Body of pancreas (tissue), 4 donors: ENCODE measurements at regions not wholly inside any gene's neighbourhood (a gene's known extent, or its start where the extent isn't known, plus 50 kb on each side); places are given as distances from the start of the nearest gene placed in this dataset.

ENCODE experiments used
- ATAC-seq: fragments of 150-250 bp; one replicate; pipeline ENCODE4 v1.9.1; 2016
- DNase-seq, 4 donors: peaks; one replicate each; pipeline ENCODE4 v3.0.0-alpha.2; 2019
- H3K27ac ChIP-seq, 4 donors: fragments of 200-600 bp; sonication (generic); 1 replicate in 3 of 4; 2 replicates in 1 of 4; pipeline versions ENCODE4 v1.5.1 to v1.6.1; 2016 to 2019; ENCODE audit warnings: mild to moderate bottlenecking in 1 of 4, mixed read lengths in 1 of 4, moderate library complexity in 1 of 4
- H3K27me3 ChIP-seq, 2 donors: fragments of 200-600 bp; sonication (generic); one replicate each; pipeline ENCODE4 v1.6.0; 2016; ENCODE audit warnings: mild to moderate bottlenecking in 1 of 2
- H3K36me3 ChIP-seq, 2 donors: fragments of 200-600 bp; sonication (generic); replicated peaks in 1 of 2; 2 replicates each; pipeline ENCODE4 v1.5.1; 2016; ENCODE audit warnings: low read depth in 2 of 2; ENCODE audit not compliant: insufficient read depth in 1 of 2
- H3K4me1 ChIP-seq: fragments of 200-600 bp; sonication (generic); one replicate; pipeline ENCODE4 v1.6.0; 2016
- H3K4me3 ChIP-seq, 2 donors: fragments of 200-600 bp; sonication (generic); 1 replicate in 1 of 2; 2 replicates in 1 of 2; pipeline ENCODE4 v1.5.1; 2016 to 2019
- H3K9me3 ChIP-seq, 3 donors: fragments of 200-600 bp; sonication (generic); 1 replicate in 2 of 3; 2 replicates in 1 of 3; pipeline ENCODE4 v1.5.1; 2016
- POLR2A ChIP-seq, 3 donors: fragments of 450-650 bp; IDR thresholded peaks; one replicate each; pipeline ENCODE4 v1.6.1; 2016; ENCODE audit warnings: antibody characterized with exemption in 3 of 3, mild to moderate bottlenecking in 2 of 3
- WGBS, 2 donors: methylation state at CpG; one replicate each; pipeline ENCODE4 v1.1.5; 2017; 5-methylcytosine and 5-hydroxymethylcytosine counted together
- intact Hi-C: fragments of 100-400 bp; cut with DNase I; formaldehyde crosslinking; loops from one replicate; pipeline ENCODE4 v1.15.1; 2023
- TF ChIP-seq, protein P1 (sequence below), 7 experiments: fragments of 450-650 bp in 4 of 7; fragments of 200-600 bp in 3 of 7; sonication (generic) in 3 of 7; IDR thresholded peaks; one replicate each; pipeline ENCODE4 v1.5.1; 2016 to 2019; ENCODE audit warnings: antibody characterized with exemption in 7 of 7

DNA sequence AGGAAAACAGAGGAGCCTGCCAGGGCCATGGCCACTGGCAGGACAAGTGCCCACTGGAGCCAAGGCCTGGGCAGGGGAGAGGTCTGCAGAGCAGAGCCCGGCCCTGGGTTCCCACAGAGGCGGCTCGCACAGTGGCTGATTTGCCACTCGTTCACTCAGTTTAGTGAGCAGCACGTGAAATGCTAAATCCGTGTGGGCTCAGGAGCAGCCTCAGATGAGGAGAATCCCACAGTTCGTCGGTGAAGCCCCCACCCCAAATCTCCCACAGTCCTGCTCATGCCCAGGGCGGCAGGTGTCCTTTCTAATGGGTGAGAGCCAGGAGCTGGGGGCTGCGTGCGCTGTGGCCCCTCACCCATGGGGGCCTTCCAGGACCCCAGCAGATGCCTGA, 107.7 kb upstream of the FAM20C start:
- Histone ChIP-seq H3K27ac (no peak overlapping the region), H3K36me3 (no peaks in the 10 kb centered on the region), H3K27me3 (no peaks in the 10 kb centered on the region), H3K4me1 (peaks cover 17% of the 10 kb centered on the region), H3K9me3 (no peaks in the 10 kb centered on the region), H3K4me3 (no peak overlapping the region)
- 94 to 96% methylated on average over 4 to 11 of the region's 11 CpGs for WGBS, 2 donors
- ATAC-seq (no peak), DNase-seq (peak in 2 of 4 donors; percentile 4 to 6)
- TF ChIP-seq, protein P1, sequence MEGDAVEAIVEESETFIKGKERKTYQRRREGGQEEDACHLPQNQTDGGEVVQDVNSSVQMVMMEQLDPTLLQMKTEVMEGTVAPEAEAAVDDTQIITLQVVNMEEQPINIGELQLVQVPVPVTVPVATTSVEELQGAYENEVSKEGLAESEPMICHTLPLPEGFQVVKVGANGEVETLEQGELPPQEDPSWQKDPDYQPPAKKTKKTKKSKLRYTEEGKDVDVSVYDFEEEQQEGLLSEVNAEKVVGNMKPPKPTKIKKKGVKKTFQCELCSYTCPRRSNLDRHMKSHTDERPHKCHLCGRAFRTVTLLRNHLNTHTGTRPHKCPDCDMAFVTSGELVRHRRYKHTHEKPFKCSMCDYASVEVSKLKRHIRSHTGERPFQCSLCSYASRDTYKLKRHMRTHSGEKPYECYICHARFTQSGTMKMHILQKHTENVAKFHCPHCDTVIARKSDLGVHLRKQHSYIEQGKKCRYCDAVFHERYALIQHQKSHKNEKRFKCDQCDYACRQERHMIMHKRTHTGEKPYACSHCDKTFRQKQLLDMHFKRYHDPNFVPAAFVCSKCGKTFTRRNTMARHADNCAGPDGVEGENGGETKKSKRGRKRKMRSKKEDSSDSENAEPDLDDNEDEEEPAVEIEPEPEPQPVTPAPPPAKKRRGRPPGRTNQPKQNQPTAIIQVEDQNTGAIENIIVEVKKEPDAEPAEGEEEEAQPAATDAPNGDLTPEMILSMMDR (IDR thresholded peaks at IDR 0.05) = no peak
- no peak for TF ChIP-seq POLR2A (IDR thresholded peaks at IDR 0.05)
- intact Hi-C loops = no loop called here

DNA sequence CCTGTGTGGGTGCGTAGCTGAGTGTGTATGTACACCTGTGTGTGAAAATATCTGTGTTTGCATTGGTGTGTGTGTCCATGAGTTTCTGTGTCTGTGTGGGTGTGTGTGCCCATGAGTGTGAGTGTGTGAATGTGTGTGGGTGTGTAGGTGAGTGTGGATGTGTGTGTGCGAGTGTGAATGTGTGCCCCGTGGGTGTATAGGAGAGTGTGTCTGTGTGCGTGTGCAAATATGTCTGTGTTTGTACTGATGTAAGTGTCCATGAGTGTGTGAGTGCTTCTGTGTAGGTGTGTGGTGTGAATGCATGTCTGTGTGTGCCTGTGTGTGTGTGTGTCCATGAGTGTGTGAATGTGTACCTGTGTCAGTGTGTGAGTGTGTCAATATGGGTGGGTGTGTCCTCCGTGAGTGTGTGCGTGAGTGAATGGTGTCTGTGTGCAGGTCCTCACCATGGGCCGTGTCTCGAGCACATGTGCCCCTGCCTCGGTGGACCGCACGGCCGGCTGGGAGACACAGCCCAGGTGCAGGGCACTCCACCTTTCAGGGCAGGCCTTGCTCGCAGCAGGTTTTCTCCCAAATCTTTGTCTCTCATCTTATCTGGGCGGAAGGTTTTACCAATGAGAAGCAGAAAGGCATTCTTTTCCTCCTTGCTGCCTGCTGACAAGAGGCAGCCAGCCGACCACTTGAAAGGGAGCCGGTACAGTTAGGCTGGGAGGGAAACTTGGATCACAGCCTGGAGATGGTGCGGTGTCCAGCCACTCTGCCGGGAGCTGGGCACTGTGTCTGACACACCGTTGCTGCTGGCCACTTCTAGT, 107.1 kb upstream of the FAM20C start:
- DNase-seq (peak in 2 of 4 donors; percentile 4 to 7), ATAC-seq (no peak)
- H3K4me1 ChIP-seq = peaks cover 24% of the 10 kb centered on the region
- 79 to 89% methylated on average over 19 of the region's 19 CpGs for WGBS, 2 donors
- no peak overlapping the region for H3K4me3 ChIP-seq
- no peaks in the 10 kb centered on the region for H3K9me3 ChIP-seq
- H3K36me3 ChIP-seq = no peaks in the 10 kb centered on the region
- intact Hi-C loops = no loop called here
- TF ChIP-seq POLR2A (IDR thresholded peaks at IDR 0.05) = no peak
- TF ChIP-seq, protein P1 (IDR thresholded peaks at IDR 0.05) = no peak
- H3K27me3 ChIP-seq = no peaks in the 10 kb centered on the region
- H3K27ac ChIP-seq = no peak overlapping the region

DNA sequence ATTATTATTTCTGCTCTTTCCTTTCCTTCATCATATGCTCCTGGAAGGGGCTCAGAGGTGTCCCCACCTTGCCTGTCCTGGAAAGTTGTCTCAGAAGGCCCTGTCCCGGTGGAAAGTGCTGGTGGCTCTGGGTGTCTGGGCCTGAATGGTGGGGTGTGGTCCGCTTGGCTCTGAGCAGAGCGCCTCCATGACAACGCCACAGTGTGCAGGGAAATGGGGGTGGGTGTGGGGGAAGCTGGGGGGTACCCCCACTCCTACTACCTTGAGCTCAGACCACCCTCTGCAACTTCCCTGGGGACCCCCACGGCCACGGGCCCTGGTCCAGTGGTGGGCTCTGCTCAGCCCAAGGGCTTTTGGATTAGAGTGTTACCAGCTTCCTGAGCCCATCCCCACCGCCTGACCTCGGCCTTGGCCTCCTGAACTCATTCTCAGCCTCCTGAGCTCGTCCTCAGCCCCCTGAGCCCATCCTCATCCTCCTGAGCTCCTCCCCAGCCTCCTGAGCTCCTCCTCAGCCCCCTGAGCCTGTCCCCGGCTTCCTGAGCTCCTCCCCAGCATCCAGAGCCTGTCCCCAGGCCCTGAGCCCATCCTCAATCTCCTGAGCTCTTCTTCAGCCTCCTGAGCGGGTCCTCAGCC, 106.4 kb upstream of the FAM20C start:
- TF ChIP-seq, protein P1 (IDR thresholded peaks at IDR 0.05) = no peak
- no peak for TF ChIP-seq POLR2A (IDR thresholded peaks at IDR 0.05)
- WGBS, 2 donors = 89 to 93% methylated on average over 7 to 11 of the region's 11 CpGs
- Histone ChIP-seq H3K27me3 (no peaks in the 10 kb centered on the region), H3K4me3 (no peak overlapping the region), H3K9me3 (no peaks in the 10 kb centered on the region), H3K36me3 (no peaks in the 10 kb centered on the region), H3K4me1 (peaks cover 26% of the 10 kb centered on the region), H3K27ac (no peak overlapping the region)
- ATAC-seq (no peak), DNase-seq (peak in 1 of 4 donors; percentile 3)
- intact Hi-C loops = no loop called here

DNA sequence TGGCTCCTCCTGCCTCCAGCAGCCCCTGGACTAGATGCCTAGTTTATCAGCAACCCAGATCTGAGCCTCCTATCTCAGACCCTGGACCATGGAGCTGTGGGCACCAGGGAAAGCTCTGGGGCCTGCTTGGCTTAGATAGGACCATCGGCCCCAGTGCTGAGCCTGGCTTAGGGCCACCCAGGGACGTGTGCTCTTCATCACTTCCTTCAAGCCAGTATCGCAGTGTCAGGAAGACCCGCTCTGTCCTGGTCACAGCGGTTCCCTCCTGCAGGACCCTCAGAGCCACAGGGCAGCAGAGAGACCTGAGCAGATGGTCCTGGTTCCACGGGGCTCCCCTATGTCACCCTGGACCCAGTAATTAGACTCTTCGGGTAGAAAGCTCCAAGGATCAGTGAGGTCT, 105.7 kb upstream of the FAM20C start:
- H3K9me3 ChIP-seq = no peaks in the 10 kb centered on the region
- peaks cover 26% of the 10 kb centered on the region for H3K4me1 ChIP-seq
- intact Hi-C loops = no loop called here
- WGBS, 2 donors = 80% methylated on average over 6 to 7 of the region's 7 CpGs
- DNase-seq (peak in 2 of 4 donors; percentile 3 to 5), ATAC-seq (no peak)
- no peak overlapping the region for H3K27ac ChIP-seq
- no peaks in the 10 kb centered on the region for H3K27me3 ChIP-seq
- no peak for TF ChIP-seq POLR2A (IDR thresholded peaks at IDR 0.05)
- TF ChIP-seq, protein P1 (IDR thresholded peaks at IDR 0.05) = no peak
- no peaks in the 10 kb centered on the region for H3K36me3 ChIP-seq
- no peak overlapping the region for H3K4me3 ChIP-seq
